ENCODE measurements at regions not wholly inside any gene's neighbourhood (a gene's known extent, or its start where the extent isn't known, plus 50 kb on each side); places are given as distances from the start of the nearest gene placed in this dataset.
"Not testable (repeated sequence)": the region's sequence is repeated elsewhere in the genome, so short reads cannot be mapped to it uniquely, and the experiment has no call there.

GRCh38 chr5:145443964-145444363 is 391.2 kb downstream of the PRELID2 start:
- H3K9me2 ChIP-seq (replicated peaks; ENCODE audit: low read depth, low read length): no peaks in the 10 kb centered on the region
- no peaks in the 10 kb centered on the region for H3K79me2 ChIP-seq (ENCODE audit: insufficient read depth, low read length)
- H3K9me3 ChIP-seq (ENCODE audit: insufficient read depth, low read depth, low read length): no peaks in the 10 kb centered on the region
- H2AFZ ChIP-seq (ENCODE audit: low read length): no peak overlapping the region
- no peaks in the 10 kb centered on the region for H3K27me3 ChIP-seq (ENCODE audit: insufficient read depth, low read length, poor library complexity, severe bottlenecking)
- no peak overlapping the region for H3K4me2 ChIP-seq (ENCODE audit: low read depth, low read length, poor library complexity, severe bottlenecking)
- H3K9ac ChIP-seq (ENCODE audit: low read depth, low read length, poor library complexity, severe bottlenecking): no peak overlapping the region
- H3K4me3 ChIP-seq (ENCODE audit: low read length, poor library complexity, severe bottlenecking): no peak overlapping the region
- no peaks in the 10 kb centered on the region for H3K36me3 ChIP-seq (ENCODE audit: insufficient read depth, low read length)
- H3F3A ChIP-seq (ENCODE audit: low read depth): no peaks in the 10 kb centered on the region
- no peak for TF ChIP-seq CTCF (conservative IDR thresholded peaks at IDR 0.05; ENCODE audit: low read length)
- no peak for TF ChIP-seq EZH2phosphoT487 (IDR thresholded peaks at IDR 0.05; ENCODE audit: borderline replicate concordance)
- no peaks in the 10 kb centered on the region for H4K20me1 ChIP-seq (ENCODE audit: insufficient read depth, low read length, poor library complexity, severe bottlenecking)
- H3K4me1 ChIP-seq (ENCODE audit: insufficient read depth, low read length, poor library complexity, severe bottlenecking): no peaks in the 10 kb centered on the region

GRCh38 chr5:145443366-145443765 is 391.8 kb downstream of the PRELID2 start:
- H3K9me2 ChIP-seq (replicated peaks; ENCODE audit: low read depth, low read length): no peaks in the 10 kb centered on the region
- no peaks in the 10 kb centered on the region for H3K27me3 ChIP-seq (ENCODE audit: insufficient read depth, low read length, poor library complexity, severe bottlenecking)
- no peak overlapping the region for H2AFZ ChIP-seq (ENCODE audit: low read length)
- TF ChIP-seq CTCF (conservative IDR thresholded peaks at IDR 0.05; ENCODE audit: low read length): no peak
- H3F3A ChIP-seq (ENCODE audit: low read depth): no peaks in the 10 kb centered on the region
- H3K9me3 ChIP-seq (ENCODE audit: insufficient read depth, low read depth, low read length): no peaks in the 10 kb centered on the region
- H3K4me1 ChIP-seq (ENCODE audit: insufficient read depth, low read length, poor library complexity, severe bottlenecking): no peaks in the 10 kb centered on the region
- H3K9ac ChIP-seq (ENCODE audit: low read depth, low read length, poor library complexity, severe bottlenecking): no peak overlapping the region
- no peak overlapping the region for H3K4me3 ChIP-seq (ENCODE audit: low read length, poor library complexity, severe bottlenecking)
- H3K36me3 ChIP-seq (ENCODE audit: insufficient read depth, low read length): no peaks in the 10 kb centered on the region
- H3K79me2 ChIP-seq (ENCODE audit: insufficient read depth, low read length): no peaks in the 10 kb centered on the region
- H3K4me2 ChIP-seq (ENCODE audit: low read depth, low read length, poor library complexity, severe bottlenecking): no peak overlapping the region
- no peaks in the 10 kb centered on the region for H4K20me1 ChIP-seq (ENCODE audit: insufficient read depth, low read length, poor library complexity, severe bottlenecking)

GRCh38 chr5:145442661-145443060 is 392.5 kb downstream of the PRELID2 start:
- H3K4me2 ChIP-seq (ENCODE audit: low read depth, low read length, poor library complexity, severe bottlenecking); H3K9me2 ChIP-seq (replicated peaks; ENCODE audit: low read depth, low read length); H3K9me3 ChIP-seq (ENCODE audit: insufficient read depth, low read depth, low read length); H4K20me1 ChIP-seq (ENCODE audit: insufficient read depth, low read length, poor library complexity, severe bottlenecking); H3K4me1 ChIP-seq (ENCODE audit: insufficient read depth, low read length, poor library complexity, severe bottlenecking); H3K27me3 ChIP-seq (ENCODE audit: insufficient read depth, low read length, poor library complexity, severe bottlenecking); H3F3A ChIP-seq (ENCODE audit: low read depth); H3K36me3 ChIP-seq (ENCODE audit: insufficient read depth, low read length); H3K9ac ChIP-seq (ENCODE audit: low read depth, low read length, poor library complexity, severe bottlenecking); H2AFZ ChIP-seq (ENCODE audit: low read length); H3K4me3 ChIP-seq (ENCODE audit: low read length, poor library complexity, severe bottlenecking); H3K79me2 ChIP-seq (ENCODE audit: insufficient read depth, low read length): not testable (repeated sequence)

- H3F3A ChIP-seq (ENCODE audit: low read depth): no peaks in the 10 kb centered on the region
Measured at GRCh38 chr5:145441228-145441627, 393.9 kb downstream of the PRELID2 start.

More at GRCh38 chr5:145441228-145441627, 393.9 kb downstream of the PRELID2 start:
- no peak overlapping the region for H3K9ac ChIP-seq (ENCODE audit: low read depth, low read length, poor library complexity, severe bottlenecking)
- no peak overlapping the region for H2AFZ ChIP-seq (ENCODE audit: low read length)
- H3K9me3 ChIP-seq (ENCODE audit: insufficient read depth, low read depth, low read length): no peaks in the 10 kb centered on the region
- no peaks in the 10 kb centered on the region for H3K4me1 ChIP-seq (ENCODE audit: insufficient read depth, low read length, poor library complexity, severe bottlenecking)
- no peak for TF ChIP-seq EZH2phosphoT487 (IDR thresholded peaks at IDR 0.05; ENCODE audit: borderline replicate concordance)
- TF ChIP-seq CTCF (conservative IDR thresholded peaks at IDR 0.05; ENCODE audit: low read length): no peak
- H4K20me1 ChIP-seq (ENCODE audit: insufficient read depth, low read length, poor library complexity, severe bottlenecking): no peaks in the 10 kb centered on the region
- H3K4me3 ChIP-seq (ENCODE audit: low read length, poor library complexity, severe bottlenecking): no peak overlapping the region
- H3K36me3 ChIP-seq (ENCODE audit: insufficient read depth, low read length): no peaks in the 10 kb centered on the region
- H3K4me2 ChIP-seq (ENCODE audit: low read depth, low read length, poor library complexity, severe bottlenecking): no peak overlapping the region
- no peaks in the 10 kb centered on the region for H3K79me2 ChIP-seq (ENCODE audit: insufficient read depth, low read length)
- H3K9me2 ChIP-seq (replicated peaks; ENCODE audit: low read depth, low read length): no peaks in the 10 kb centered on the region
- H3K27me3 ChIP-seq (ENCODE audit: insufficient read depth, low read length, poor library complexity, severe bottlenecking): no peaks in the 10 kb centered on the region
